ENCODE measurements at regions not wholly inside any gene's neighbourhood (a gene's known extent, or its start where the extent isn't known, plus 50 kb on each side); places are given as distances from the start of the nearest gene placed in this dataset.

- H3K36me3 ChIP-seq (ENCODE audit: control insufficient read depth in 2 of 2, insufficient read depth in 2 of 2, low read length in 2 of 2), result no peaks in the 10 kb centered on the region
- H3K4me3 ChIP-seq (ENCODE audit: low read length in 2 of 2), result no peak overlapping the region
- H3K9ac ChIP-seq (ENCODE audit: low read length in 2 of 2), result no peak overlapping the region
- no peaks in the 10 kb centered on the region for H3K4me1 ChIP-seq (ENCODE audit: control insufficient read depth, insufficient read depth, low read length)
- H3K27ac ChIP-seq (ENCODE audit: low read length), result no peak overlapping the region
- peaks cover 0 to 7% of the 10 kb centered on the region in 2 donors for H3K27me3 ChIP-seq (ENCODE audit: control insufficient read depth in 1 of 2, insufficient read depth in 2 of 2, low read length in 2 of 2)
- no peaks in the 10 kb centered on the region for H3K9me3 ChIP-seq (ENCODE audit: control insufficient read depth in 2 of 2, low read length in 2 of 2)
Observed at GRCh38 chr6:33857093-33857931, 53.5 kb upstream of the MLN start.

DNA sequence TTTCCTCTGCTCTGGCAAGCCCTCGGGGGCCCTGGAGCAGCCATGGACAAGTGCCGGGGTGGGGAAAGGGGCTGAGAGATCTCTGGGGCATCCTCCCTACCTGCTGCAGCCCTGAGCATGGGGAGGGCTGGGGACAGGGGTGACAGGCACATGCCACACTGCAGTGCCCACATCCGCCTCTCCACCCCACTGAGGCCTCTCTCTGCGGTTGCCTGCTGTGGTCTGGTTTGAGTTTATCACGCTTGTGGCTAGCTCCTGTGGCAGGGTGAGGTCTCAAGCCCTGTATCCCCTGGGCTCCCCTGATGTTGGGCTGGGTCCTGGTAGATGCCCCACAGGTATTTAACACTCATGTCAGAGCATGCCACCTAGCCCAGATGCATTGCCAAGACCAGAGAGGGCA is 52.9 kb upstream of the MLN start:
- Histone ChIP-seq H3K27me3 (ENCODE audit: control insufficient read depth in 1 of 2, insufficient read depth in 2 of 2, low read length in 2 of 2) (peaks cover 0 to 5% of the 10 kb centered on the region in 2 donors), H3K9me3 (ENCODE audit: control insufficient read depth in 2 of 2, low read length in 2 of 2) (no peaks in the 10 kb centered on the region), H3K36me3 (ENCODE audit: control insufficient read depth in 2 of 2, insufficient read depth in 2 of 2, low read length in 2 of 2) (no peaks in the 10 kb centered on the region), H3K27ac (ENCODE audit: low read length) (no peak overlapping the region), H3K4me1 (ENCODE audit: control insufficient read depth, insufficient read depth, low read length) (no peaks in the 10 kb centered on the region), H3K9ac (ENCODE audit: low read length in 2 of 2) (no peak overlapping the region), H3K4me3 (ENCODE audit: low read length in 2 of 2) (no peak overlapping the region)

DNA sequence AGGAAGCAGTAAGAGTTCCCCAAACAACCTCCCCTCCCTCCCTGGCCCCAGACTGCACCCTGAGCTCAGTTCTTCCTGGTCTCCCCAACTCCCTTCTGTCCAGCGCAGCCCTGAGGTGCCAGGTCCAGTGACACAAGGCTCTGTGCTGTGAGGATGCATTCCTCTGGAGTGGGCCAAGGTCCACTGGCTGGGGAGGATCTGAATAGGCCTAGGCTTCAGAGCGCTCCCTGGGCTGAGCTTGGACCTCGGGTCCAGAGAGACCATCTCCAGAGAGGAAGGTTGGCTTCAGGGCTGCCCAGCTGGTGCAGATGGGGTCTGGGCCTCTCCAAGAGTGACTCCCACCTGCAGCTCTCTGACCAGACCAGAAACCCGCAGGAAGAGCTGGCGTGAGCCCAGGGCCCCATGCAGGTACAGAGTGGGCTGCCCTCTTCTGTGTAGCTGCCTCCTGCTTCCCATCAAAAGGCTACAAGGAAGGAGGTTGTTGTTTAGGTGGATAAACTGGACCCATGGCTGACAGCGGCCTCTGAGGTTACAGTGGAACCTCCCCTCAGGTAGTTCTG is 52.3 kb upstream of the MLN start:
- Histone ChIP-seq H3K36me3 (ENCODE audit: control insufficient read depth in 2 of 2, insufficient read depth in 2 of 2, low read length in 2 of 2) (no peaks in the 10 kb centered on the region), H3K9me3 (ENCODE audit: control insufficient read depth in 2 of 2, low read length in 2 of 2) (no peaks in the 10 kb centered on the region), H3K9ac (ENCODE audit: low read length in 2 of 2) (no peak overlapping the region), H3K4me3 (ENCODE audit: low read length in 2 of 2) (no peak overlapping the region), H3K4me1 (ENCODE audit: control insufficient read depth, insufficient read depth, low read length) (no peaks in the 10 kb centered on the region), H3K27ac (ENCODE audit: low read length) (no peak overlapping the region), H3K27me3 (ENCODE audit: control insufficient read depth in 1 of 2, insufficient read depth in 2 of 2, low read length in 2 of 2) (peaks cover 4 to 5% of the 10 kb centered on the region in 2 donors)

- Histone ChIP-seq H3K36me3 (ENCODE audit: control insufficient read depth in 2 of 2, insufficient read depth in 2 of 2, low read length in 2 of 2) (no peaks in the 10 kb centered on the region), H3K27ac (ENCODE audit: low read length) (no peak overlapping the region), H3K27me3 (ENCODE audit: control insufficient read depth in 1 of 2, insufficient read depth in 2 of 2, low read length in 2 of 2) (peaks cover 4% of the 10 kb centered on the region in 2 donors), H3K4me1 (ENCODE audit: control insufficient read depth, insufficient read depth, low read length) (no peaks in the 10 kb centered on the region), H3K9ac (ENCODE audit: low read length in 2 of 2) (no peak overlapping the region), H3K4me3 (ENCODE audit: low read length in 2 of 2) (no peak overlapping the region), H3K9me3 (ENCODE audit: control insufficient read depth in 2 of 2, low read length in 2 of 2) (no peaks in the 10 kb centered on the region)
Observed at GRCh38 chr6:33854572-33855030, 50.8 kb upstream of the MLN start.

- peaks cover 4% of the 10 kb centered on the region in 2 donors for H3K27me3 ChIP-seq (ENCODE audit: control insufficient read depth in 1 of 2, insufficient read depth in 2 of 2, low read length in 2 of 2)
- H3K9ac ChIP-seq (ENCODE audit: low read length in 2 of 2), result no peak overlapping the region
- H3K27ac ChIP-seq (ENCODE audit: low read length), result no peak overlapping the region
- H3K4me3 ChIP-seq (ENCODE audit: low read length in 2 of 2), result no peak overlapping the region
- H3K4me1 ChIP-seq (ENCODE audit: control insufficient read depth, insufficient read depth, low read length), result no peaks in the 10 kb centered on the region
- no peaks in the 10 kb centered on the region for H3K9me3 ChIP-seq (ENCODE audit: control insufficient read depth in 2 of 2, low read length in 2 of 2)
- H3K36me3 ChIP-seq (ENCODE audit: control insufficient read depth in 2 of 2, insufficient read depth in 2 of 2, low read length in 2 of 2), result no peaks in the 10 kb centered on the region
Observed at GRCh38 chr6:33853736-33854135, 49.9 kb upstream of the MLN start.

Measured in stomach smooth muscle (tissue), 2 donors.